AG04450 (cell line): ENCODE measurements at regions not wholly inside any gene's neighbourhood (a gene's known extent, or its start where the extent isn't known, plus 50 kb on each side); places are given as distances from the start of the nearest gene placed in this dataset.

Experiments used
- CTCF ChIA-PET: fragments of 300-600, 350-600 bp; formaldehyde crosslinking; extraction: SDS; loops from one replicate; lab custom pipeline; 2022; ENCODE audit warnings: antibody characterized with exemption, inconsistent platforms; lab: Charles Lee
- POLR2A ChIA-PET: fragments of 350-600 bp; formaldehyde crosslinking; extraction: SDS; loops from one replicate; lab custom pipeline; 2021; ENCODE audit warnings: antibody characterized with exemption, inconsistent platforms; lab: Yijun Ruan, JAX
- DNase-seq: peaks from one replicate; pipeline ENCODE4 v3.0.0-alpha.2; 2011; ENCODE audit warnings: low read depth, low spot score
- H3K27ac ChIP-seq: one replicate; pipeline ENCODE4 v1.5.1; 2012; ENCODE audit warnings: low read depth, low read length, control low read depth
- H3K27me3 ChIP-seq: one replicate; pipeline ENCODE4 v1.6.0; 2012; ENCODE audit warnings: low read length; ENCODE audit not compliant: control insufficient read depth, insufficient read depth
- H3K4me3 ChIP-seq: 2 replicates; pipeline ENCODE4 v1.5.1; 2011; ENCODE audit warnings: mild to moderate bottlenecking, low read depth, low read length, control low read depth
- H3K9me3 ChIP-seq: 2 replicates; pipeline ENCODE4 v1.5.1; 2012; ENCODE audit warnings: low read length; ENCODE audit not compliant: control insufficient read depth, insufficient read depth
- CTCF ChIP-seq: IDR thresholded peaks from 2 replicates; pipeline ENCODE4 v1.5.1; 2011; ENCODE audit warnings: low read depth, low read length, control low read depth, inconsistent platforms

GRCh38 chr16:76835779-76836300, 355.1 kb upstream of the MON1B start:
- Histone ChIP-seq H3K27ac (no peak overlapping the region), H3K9me3 (peaks cover 7% of the 10 kb centered on the region; the same call in 1 of the 2 replicates), H3K27me3 (no peaks in the 10 kb centered on the region), H3K4me3 (no peak overlapping the region)
- no peak for DNase-seq
- POLR2A ChIA-PET = no interaction called here
- CTCF ChIA-PET = no interaction called here
- TF ChIP-seq CTCF = no peak

GRCh38 chr16:76837872-76838271, 353.1 kb upstream of the MON1B start:
- DNase-seq = no peak
- TF ChIP-seq CTCF = no peak
- no peaks in the 10 kb centered on the region for H3K27me3 ChIP-seq

GRCh38 chr16:76854234-76854633, 336.8 kb upstream of the MON1B start:
- no peaks in the 10 kb centered on the region for H3K27me3 ChIP-seq
- no peak overlapping the region for H3K27ac ChIP-seq
- no peaks in the 10 kb centered on the region for H3K9me3 ChIP-seq
- no peak for DNase-seq
- TF ChIP-seq CTCF = peak; percentile 49
- POLR2A ChIA-PET = no interaction called here
- H3K4me3 ChIP-seq = no peak overlapping the region
- CTCF ChIA-PET = interaction anchor here (1.1 to 2.0 kb wide), 2 partner anchors 317 to 320 kb away, joined by 6 read pairs; no protein-coding TSS in a partner anchor

More at GRCh38 chr16:76837872-76838271, 353.1 kb upstream of the MON1B start:
- Histone ChIP-seq H3K9me3 (peaks cover 3% of the 10 kb centered on the region; the same call in 1 of the 2 replicates), H3K27ac (no peak overlapping the region), H3K4me3 (no peak overlapping the region)
- CTCF ChIA-PET = no interaction called here
- POLR2A ChIA-PET = no interaction called here

GRCh38 chr16:76856112-76856511, 334.9 kb upstream of the MON1B start:
- Histone ChIP-seq H3K27me3 (no peaks in the 10 kb centered on the region), H3K9me3 (no peaks in the 10 kb centered on the region), H3K4me3 (no peak overlapping the region), H3K27ac (no peak overlapping the region)
- TF ChIP-seq CTCF = no peak
- no peak for DNase-seq
- ChIA-PET POLR2A (no interaction called here), CTCF (interaction anchor here (1.2 to 2.3 kb wide), 3 partner anchors 187 to 315 kb away, joined by 4 to 7 read pairs (median 5); no protein-coding TSS in a partner anchor)

GRCh38 chr16:76857402-76857801, 333.6 kb upstream of the MON1B start:
- H3K27ac ChIP-seq = no peak overlapping the region
- H3K4me3 ChIP-seq = no peak overlapping the region
- CTCF ChIA-PET = interaction anchor here (1.2 to 2.3 kb wide), 2 partner anchors 186 to 314 kb away, joined by 4 to 7 read pairs; no protein-coding TSS in a partner anchor
- no peak for TF ChIP-seq CTCF
- no peaks in the 10 kb centered on the region for H3K27me3 ChIP-seq
- H3K9me3 ChIP-seq = no peaks in the 10 kb centered on the region
- no peak for DNase-seq
- POLR2A ChIA-PET = no interaction called here
